Gastrocnemius medialis (tissue), 4 donors: ENCODE measurements at regions not wholly inside any gene's neighbourhood (a gene's known extent, or its start where the extent isn't known, plus 50 kb on each side); places are given as distances from the start of the nearest gene placed in this dataset.

Experiments
- POLR2A ChIP-seq, 2 donors: fragments of 450-650 bp; IDR thresholded peaks; one replicate each; pipeline ENCODE4 v1.6.1; 2017; ENCODE audit warnings: antibody characterized with exemption in 2 of 2, mild to moderate bottlenecking in 2 of 2, moderate library complexity in 2 of 2
- TF ChIP-seq, protein P1 (sequence below), 5 experiments: fragments of 450-650 bp in 3 of 5; fragments of 200-600 bp in 2 of 5; sonication (generic) in 2 of 5; IDR thresholded peaks in 4 of 5; conservative IDR thresholded peaks in 1 of 5; 1 replicate in 4 of 5; 2 replicates in 1 of 5; pipeline ENCODE4 v1.5.1; 2016 to 2019; ENCODE audit warnings: antibody characterized with exemption in 5 of 5, mild to moderate bottlenecking in 3 of 5, moderate library complexity in 3 of 5

DNA sequence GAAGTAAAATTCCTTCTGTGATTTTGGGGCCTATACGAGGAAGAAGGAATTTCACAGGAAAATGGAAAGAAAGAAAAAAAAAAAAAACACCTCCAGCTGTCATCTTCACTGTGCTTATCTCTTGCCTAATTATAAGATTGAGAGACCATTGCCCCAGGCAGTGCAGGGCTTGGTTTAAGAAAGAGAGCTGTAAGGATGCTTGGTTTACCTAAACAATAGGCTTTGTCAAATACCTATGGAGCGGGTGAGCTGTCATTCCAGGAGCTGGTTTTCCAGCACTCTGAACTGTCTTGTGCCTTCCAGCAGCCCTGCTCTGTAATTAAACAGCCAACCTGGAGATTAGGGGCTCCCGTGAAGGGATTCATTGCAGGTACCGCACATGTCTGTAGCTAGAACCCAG is 137.8 kb downstream of the EDN3 start:
- TF ChIP-seq, protein P1, sequence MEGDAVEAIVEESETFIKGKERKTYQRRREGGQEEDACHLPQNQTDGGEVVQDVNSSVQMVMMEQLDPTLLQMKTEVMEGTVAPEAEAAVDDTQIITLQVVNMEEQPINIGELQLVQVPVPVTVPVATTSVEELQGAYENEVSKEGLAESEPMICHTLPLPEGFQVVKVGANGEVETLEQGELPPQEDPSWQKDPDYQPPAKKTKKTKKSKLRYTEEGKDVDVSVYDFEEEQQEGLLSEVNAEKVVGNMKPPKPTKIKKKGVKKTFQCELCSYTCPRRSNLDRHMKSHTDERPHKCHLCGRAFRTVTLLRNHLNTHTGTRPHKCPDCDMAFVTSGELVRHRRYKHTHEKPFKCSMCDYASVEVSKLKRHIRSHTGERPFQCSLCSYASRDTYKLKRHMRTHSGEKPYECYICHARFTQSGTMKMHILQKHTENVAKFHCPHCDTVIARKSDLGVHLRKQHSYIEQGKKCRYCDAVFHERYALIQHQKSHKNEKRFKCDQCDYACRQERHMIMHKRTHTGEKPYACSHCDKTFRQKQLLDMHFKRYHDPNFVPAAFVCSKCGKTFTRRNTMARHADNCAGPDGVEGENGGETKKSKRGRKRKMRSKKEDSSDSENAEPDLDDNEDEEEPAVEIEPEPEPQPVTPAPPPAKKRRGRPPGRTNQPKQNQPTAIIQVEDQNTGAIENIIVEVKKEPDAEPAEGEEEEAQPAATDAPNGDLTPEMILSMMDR (IDR thresholded peaks at IDR 0.05 in 4 of 5, conservative IDR thresholded peaks at IDR 0.05 in 1 of 5) = no peak
- no peak for TF ChIP-seq POLR2A (IDR thresholded peaks at IDR 0.05)
